Inferior parietal cortex (tissue), 1 donor: ENCODE measurements at regions not wholly inside any gene's neighbourhood (a gene's known extent, or its start where the extent isn't known, plus 50 kb on each side); places are given as distances from the start of the nearest gene placed in this dataset.

Experiments
- DNase-seq: peaks from one replicate; pipeline ENCODE4 v3.0.0-alpha.2; 2016; ENCODE audit errors: extremely low spot score

DNA sequence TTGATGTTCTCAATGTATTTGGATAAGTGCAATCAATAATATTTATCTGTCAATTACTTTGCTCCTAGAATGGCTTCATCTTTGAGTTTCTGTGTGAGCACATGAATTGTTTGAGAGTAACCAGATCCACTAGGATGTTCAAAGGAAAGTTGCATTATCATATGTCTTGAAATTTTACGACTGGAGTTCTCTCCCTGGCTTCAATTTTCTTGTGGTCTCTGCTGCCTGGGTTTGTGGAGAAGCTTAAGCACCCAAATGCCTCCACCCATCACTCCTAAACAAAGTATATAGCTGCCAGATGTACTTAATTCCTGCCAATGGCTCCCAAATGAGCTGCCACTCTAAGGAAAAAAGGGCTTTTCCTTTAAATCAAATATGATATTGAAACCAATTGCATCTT is 1149.4 kb upstream of the ZEB2 start:
- DNase-seq, result no peak

DNA sequence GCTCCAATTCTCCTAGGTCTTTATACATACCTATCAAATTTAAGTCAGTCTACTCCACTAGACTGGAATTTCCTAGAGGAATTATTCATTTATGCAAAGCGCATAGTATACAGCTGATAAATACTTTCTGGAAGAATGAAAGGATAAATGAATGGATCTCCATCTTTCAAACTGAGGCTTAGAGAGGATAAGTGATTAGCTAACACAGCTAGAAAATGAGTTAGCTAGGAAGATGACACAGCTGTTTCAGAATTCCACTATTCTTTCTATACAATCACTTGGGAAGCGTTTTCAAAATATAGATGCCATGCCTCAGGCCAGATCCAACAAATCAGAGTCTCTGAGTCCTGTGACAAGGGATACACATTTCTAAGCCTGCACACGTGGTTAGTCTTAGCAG is 1146.6 kb upstream of the ZEB2 start:
- no peak for DNase-seq

DNA sequence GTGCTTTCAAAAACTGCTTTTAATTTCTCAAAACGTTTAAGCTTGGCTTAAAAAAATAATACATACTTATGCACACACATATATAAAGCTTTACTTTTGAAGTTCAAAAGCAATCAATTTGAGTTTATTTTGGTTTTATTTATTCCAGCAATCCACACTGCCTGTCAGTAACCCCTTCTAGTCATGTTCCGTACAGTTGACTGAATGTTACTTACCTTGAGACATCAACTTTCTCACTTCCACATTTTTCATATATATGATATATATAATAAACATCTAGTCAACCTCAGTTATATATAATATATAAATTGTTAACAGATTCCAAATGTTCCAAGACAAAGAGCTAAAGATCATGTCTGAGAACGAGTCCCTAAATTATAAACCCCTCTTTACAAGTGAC is 1137.3 kb upstream of the ZEB2 start:
- DNase-seq, result no peak

DNA sequence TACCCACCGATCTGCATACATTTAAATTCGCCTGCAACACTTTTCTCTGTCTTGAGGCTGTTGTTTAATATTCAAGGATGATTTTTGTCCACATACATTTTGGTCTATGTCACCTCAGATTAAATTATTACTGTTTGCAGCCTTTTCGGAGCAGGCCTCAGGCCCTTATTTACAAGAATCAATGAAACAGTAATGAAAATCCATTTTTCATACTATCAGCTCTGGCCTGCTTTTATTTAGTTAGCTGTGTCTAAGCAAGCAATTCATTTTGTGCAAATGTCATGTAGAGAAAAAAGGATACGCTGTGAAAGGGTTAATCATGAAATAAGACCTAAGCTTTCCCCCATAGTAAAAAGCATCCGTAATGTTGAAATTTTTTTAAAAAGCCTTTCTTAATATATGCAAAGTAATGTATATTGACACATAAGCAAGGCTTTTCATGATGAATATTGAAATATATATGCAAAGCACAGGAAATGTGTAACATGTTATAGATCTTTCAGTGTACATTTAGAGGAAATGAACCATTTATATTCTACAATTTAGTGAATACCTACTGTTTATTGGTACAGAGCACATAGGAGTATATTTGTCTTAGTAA is 1135.3 kb upstream of the ZEB2 start:
- DNase-seq, result no peak

DNA sequence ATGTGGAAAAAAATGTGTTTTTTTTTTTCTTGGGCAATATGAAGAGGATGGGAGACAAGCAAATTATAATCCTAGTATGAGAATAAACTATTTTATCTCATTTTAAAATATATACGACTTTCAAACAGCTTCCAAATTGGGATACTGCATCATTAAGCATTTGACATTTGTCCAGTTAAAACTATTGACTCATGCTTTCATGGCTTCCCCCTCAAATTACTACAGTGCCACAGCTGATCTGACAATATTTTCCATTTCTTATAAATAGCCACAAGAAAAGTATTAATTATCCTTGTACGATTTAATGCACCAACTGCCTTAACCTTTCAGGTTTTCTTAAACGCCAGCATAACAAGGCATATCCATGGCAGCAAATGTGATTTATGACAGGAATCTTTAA is 1134.8 kb upstream of the ZEB2 start:
- DNase-seq, result no peak

DNA sequence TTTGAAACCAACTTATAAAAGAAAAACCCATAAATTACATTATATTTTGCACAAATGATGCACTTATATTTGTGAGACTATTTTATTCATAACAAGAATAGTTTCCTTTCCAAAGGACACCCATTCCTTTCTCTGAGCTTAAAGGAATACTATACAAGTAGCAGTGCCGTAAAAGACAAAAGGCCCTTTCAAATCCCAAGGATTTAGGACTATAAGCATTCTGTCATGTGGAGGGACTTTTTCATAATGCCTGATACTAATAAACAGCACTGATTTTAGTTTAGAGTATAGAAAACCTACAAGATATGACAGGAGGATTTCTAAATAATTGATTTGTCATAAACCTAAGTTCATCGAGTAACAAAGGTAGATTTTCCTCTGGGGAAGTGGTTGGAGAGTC is 1134.2 kb upstream of the ZEB2 start:
- DNase-seq, result no peak

DNA sequence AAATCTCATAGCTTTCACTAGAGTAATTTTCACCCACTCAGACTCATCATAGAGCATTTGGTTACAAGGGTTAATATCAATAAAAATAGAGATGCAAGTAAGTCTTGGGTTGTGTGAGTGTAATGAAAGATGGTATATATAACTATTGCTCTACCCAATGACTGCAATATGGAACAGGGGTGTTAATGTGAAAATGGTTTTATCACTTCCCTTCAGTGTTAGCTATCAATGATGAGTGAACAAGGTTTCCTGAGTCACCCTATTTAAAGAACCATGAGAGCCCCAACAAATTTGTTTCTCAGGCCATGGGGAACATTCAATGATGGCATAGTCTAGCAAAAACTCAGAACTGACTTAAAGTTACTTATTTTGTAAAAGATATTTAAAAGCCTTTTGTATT is 1133.6 kb upstream of the ZEB2 start:
- no peak for DNase-seq

DNA sequence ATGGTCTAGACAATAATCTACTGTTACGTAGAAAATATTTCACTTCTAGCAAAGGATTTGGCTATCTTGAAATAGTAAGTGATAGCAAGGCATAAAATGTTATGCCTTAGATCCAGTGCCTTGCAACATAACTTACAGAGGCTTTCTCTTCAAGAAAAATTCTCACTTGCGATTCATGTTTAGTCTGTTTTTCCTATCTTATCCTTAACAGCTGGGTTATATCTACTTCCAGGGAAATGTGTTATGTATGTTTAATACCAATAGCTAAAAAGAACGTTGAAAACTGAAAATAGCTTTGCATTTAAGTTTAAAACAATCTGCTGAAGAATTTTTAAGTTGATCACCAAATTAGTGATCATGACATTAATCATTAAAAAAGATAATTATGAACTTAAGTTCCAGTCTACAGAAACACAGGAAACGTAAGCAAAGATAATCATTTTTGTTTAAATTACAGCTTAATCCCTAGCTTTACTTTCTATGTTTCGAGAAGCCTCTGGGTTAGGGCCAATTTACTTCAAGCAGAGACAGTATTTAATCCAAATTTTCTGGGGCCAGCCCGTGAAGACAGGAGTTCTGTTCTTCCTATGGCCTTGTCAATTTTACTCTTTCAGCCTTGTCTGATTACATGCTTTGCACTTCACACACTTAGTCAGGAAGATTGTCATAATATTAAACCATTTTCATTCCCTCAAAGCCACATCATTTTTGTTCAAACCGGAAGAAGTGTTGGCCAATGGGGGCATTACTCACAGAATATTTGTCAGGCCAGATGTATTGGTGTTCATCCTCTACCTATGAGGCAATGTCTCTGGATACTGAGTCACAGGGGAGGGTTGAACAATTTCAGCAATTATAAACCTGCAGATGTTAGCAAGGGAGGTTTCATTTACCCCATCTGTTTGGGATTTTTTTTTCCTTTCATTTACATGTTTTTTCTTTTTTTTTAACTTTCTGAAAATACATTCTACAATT is 1132.9 kb upstream of the ZEB2 start:
- no peak for DNase-seq

DNA sequence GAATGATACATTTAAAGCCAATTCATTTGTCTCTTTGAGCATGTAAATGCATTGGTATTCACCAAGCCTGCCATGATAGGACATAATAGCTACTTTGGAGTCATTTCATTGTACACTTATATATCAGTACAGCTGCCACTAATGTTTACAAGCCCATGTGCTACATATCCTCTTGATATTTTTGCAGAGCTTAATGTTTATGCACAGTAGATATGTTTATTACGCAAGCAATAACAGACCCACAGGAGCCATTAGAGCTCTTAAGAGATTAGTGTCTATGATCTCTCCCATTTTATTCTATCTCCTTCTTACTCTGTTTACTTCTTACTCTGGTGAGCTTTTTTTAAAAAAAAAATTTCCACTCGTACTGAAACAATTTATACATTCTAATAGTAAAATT is 1132.1 kb upstream of the ZEB2 start:
- DNase-seq, result no peak

DNA sequence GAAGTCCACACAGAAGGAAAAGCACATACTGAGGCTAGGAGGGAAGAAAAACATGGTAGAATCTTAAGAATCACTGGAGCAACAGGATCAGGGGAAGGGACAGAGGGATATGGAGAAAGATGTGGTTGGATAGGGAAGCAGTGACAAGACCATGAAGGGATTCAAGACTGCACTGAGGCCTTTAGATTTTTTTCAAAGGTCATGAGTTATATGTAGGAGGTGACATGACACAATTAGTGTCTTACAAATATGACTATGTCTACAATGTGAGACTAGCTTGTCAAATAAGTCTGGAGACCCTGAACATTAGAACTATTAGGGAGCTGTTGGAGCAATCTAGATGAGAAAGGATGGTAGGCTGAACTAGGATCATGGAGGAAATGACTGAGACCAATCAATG is 1130.3 kb upstream of the ZEB2 start:
- DNase-seq, result no peak

DNA sequence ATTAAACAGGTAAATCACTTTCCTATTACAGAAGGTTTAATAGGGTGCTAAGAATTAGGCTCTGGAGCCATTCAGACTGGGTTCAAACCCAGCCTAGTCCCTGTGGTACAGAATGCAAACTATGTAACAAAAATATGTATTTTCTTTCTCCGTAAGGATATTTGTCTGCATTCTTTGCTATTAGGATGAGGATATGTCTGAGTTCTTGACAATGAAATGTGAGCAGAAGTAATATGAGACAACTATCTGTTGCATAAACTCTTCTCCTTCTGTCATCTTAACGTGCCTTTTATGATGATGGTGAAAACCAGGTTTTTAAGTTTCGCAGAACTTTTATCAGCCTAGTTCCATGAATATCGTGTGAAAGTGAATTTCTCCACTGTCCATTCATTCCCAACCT is 1129.1 kb upstream of the ZEB2 start:
- DNase-seq, result no peak

DNA sequence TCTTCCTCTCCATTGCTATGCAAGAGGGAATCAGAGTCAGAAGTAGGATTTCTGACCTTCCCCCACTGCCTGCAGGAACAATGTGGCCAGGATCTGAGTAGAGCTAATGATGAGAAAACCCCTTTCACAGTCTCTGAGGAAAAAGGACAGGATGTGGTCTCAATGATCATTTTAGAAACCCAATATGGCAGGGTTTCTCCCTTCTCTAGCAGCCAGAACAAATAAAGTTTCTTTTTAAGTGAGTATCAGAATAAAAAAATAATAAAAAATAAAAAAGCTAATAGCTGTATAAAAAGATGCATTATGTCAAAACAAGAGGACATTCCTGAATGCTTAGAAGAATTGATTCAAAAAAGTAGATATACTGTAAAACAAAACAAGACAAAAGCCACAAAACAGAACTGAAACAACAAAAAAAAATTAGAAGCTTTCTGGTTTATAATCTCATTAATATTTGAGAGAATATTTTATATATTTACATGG is 1124.9 kb upstream of the ZEB2 start:
- no peak for DNase-seq

DNA sequence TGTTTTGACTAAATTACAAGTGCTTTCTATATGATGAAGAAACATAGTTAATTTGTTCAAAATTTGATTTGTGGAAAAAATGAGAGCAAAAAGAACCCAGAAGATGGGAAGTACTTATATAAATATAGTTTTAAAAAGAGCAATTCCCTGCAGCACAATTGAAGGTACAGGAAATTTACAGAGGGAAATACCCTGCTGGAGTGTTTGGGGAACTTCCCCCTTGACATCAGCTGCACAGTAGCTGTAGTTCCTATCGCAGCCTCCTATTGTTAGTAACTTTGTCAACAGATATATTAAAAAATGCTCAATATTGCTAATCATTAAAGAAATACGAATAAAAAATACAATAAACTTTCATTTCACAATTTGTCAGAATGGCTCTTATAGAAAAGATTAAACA is 1118.8 kb upstream of the ZEB2 start:
- no peak for DNase-seq

DNA sequence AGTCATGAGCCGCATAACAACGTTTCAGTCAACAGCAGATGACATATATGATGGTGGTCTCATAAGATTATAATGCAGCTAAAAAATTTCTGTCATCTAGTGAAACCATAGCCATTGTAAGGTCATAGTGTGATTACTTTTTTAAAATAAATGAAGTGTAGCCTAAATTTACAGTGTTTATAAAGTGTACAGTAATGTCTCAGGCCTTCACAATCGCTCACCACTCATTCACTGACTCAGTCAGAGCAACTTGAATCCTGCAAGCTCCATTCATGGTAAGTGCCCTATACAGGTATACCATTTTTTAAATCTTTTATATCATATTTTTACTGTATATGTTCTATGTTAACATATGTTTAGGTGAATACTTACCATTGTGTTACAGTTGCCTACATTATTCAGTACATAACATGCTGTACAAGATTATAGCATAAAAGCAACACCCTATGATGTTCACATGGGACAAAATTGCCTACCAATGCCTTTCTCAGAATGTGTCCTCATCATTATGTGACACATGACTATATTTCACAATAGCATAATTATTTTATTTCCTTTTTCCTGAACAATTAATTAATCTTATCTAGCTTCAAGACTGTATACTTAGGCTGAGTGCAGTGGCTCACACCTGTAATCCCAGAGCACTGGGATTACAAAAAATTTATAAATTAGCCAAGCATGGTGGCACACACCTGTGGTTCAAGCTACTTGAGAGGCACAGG is 1115.9 kb upstream of the ZEB2 start:
- DNase-seq, result no peak

DNA sequence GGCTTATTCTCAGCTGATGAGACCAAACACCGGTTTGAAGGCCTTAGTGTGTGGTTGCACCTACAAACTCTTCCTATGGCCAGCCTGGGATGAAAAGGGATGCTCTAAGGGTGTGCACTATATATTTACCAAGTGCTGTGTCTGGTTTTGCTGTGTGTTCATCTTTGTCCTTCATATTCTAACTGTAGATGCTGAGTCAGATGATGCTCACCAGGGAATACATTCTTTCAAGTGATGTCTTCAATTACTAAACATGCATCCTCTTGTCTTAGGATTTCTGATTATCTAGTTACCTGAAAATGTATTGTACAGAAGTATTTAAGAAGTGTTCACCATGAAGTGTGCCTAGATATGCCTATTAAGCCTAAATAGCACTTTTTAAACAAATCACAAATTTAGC is 1111.6 kb upstream of the ZEB2 start:
- DNase-seq, result no peak

DNA sequence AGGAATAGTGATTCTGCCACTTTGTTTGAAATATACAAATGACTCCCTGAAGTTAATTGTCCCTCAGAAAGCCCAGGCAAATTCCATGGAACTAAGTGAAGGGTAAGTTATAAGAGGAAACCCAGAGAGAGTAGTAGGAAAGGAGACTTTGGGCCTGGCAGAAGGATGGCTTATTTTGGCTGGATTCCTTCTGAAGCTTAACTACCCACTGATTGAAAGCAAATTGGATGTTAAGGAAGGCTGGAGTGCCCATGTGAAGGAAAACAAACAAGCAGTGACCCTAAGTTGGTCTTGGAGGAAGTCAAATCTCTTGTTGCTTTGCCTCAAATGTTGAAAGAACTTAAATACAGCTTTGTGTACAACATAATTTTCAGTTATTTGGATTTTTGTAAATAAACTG is 1106.4 kb upstream of the ZEB2 start:
- no peak for DNase-seq

DNA sequence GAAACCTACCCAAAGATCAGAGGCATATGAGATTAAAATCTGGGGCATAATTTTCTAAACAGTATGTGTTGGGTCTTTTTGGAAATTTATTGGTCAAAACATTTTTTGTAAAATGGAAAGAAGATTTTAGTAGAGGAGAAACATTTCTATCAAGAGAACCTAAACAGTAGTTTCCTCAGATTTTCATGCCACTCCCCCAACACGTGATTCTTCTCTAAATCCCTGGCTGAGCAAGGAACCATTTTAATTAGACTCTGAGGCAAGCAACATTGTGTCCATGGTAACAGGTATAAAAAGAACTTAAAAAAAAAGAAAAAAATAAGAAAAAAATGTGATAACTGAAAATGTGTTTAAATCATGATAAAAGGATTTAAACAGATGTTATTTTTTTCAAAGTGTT is 1105.2 kb upstream of the ZEB2 start:
- peak; percentile 40 for DNase-seq

DNA sequence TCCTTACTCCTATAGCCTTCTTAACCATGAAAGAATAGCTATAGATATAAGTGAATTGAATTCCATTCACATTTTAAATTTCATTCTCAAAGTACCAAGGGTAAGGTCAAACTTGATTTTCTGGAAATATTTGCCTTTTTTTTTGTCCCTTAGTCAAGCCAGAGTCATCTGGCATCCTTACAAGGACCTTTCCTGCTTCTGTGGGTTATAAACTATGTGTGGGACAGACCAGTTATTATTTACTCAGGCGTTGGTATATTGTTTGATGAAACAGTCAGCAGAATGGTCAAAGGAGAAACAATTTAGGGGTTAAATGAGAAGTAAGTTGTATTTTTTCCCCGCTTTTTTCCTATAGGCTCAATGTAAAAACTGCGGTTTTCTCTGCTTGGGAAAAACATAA is 1103.2 kb upstream of the ZEB2 start:
- no peak for DNase-seq

DNA sequence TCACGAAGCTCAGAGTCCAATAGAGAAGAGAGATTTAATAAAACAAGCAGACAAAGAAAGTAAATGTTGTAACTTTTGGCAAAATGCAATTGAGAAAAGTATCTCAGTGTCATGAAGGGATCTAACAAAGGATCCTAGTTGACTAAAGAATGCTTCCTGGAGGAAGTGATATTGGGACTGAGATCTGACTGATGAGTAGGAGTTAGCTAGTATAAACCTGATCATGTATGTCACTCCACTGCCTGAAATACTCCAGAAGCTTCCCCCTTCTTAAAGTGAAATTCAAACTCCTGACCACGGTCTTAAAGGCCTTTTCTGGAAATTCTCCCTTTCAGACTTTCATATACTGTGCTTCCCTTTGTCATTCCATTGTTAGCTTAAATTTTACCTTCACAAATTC is 1102.4 kb upstream of the ZEB2 start:
- no peak for DNase-seq

DNA sequence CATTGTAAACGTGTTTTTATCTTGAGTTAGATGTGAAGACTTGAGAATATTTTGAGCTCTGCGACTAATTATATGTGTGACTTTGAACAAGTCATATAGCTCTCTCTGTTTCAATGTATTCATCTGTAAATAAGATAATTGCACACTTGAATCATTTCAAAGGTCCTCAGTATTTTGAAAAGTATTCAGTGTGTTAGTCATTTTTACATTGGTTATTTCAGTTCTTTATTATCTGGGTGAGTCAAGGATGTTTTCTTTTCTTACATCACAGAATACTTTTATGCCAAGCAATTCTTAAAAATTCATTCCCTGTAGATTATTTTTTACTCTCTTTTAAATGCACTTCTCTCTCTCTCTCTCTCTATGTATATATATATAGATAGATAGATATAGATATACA is 1098.0 kb upstream of the ZEB2 start:
- DNase-seq, result no peak

DNA sequence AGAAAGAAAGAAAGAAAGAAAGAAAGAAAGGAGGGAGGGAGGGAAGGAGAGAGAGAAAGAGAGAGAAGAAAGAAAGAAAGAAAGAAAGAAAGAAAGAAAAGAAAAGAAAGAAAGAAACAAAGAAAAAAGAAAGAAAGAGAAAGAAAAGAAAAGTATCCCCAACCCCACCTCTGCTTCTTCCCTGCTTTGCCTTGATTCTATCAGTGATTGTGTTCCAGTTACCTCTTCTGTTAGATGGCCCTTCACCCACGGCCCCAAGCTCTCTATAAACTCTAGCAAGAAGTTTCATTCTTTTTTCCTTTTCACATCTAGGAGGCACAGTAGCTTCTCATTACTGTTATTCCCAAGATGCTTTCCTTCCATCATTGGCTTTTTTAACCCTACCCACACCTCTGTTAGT is 1097.5 kb upstream of the ZEB2 start:
- no peak for DNase-seq

DNA sequence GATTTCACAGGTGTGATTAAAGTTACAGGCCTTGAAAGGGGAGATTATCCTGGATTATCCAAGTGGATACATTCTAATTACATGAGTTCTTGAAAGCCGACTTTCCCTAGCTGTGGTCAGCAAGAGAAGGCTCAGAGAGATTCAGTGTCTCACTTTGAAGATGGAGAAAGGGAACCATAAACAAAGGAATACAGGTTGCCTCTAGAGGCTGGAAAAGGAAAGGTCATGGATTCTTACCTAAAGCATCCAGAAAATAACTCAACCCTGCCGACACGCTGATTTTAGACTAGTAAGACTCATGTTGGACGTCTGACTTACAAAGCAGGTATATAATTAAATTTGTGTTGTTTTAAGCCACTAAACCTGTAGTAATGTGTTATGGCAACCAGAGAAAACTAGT is 1095.7 kb upstream of the ZEB2 start:
- no peak for DNase-seq

DNA sequence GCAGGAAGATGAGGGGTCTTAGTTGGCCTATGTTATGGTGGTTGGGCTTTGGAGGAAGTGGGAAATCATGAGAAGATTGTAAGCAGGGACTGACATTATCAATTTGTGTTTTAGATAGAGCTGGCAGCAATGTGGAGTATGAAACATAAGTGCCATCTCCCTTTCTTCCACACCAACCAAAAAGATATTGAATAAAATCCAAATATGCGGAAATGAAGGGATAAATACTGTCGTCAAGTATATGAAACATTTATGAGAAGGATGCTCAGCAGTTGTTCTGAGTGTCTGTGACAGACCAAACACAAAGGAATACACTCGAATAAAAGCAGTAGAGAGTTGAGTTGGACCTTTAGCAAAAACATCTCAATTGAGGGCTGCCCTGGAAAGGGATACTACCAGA is 1090.0 kb upstream of the ZEB2 start:
- no peak for DNase-seq
